Right lung (tissue), 2 donors: ENCODE measurements at regions not wholly inside any gene's neighbourhood (a gene's known extent, or its start where the extent isn't known, plus 50 kb on each side); places are given as distances from the start of the nearest gene placed in this dataset.

Source experiments
- DNase-seq, 2 donors: peaks; one replicate each; pipeline ENCODE4 v3.0.0-alpha.2; 2013

GRCh38 chr6:54640911-54641310 lies 205.7 kb upstream of the FAM83B start:
- no peak for DNase-seq

- no peak for DNase-seq
These were observed 200.3 kb upstream of the FAM83B start for GRCh38 chr6:54646069-54646950.

- no peak for DNase-seq
These were observed 199.5 kb upstream of the FAM83B start for GRCh38 chr6:54646951-54647664.

- DNase-seq = no peak
These were observed 192.2 kb upstream of the FAM83B start for GRCh38 chr6:54654381-54654780.

- no peak for DNase-seq
These were observed 191.4 kb upstream of the FAM83B start for GRCh38 chr6:54655162-54655561.

- no peak for DNase-seq
These were observed 181.3 kb upstream of the FAM83B start for GRCh38 chr6:54665278-54665677.

- DNase-seq = no peak
These were observed 166.0 kb upstream of the FAM83B start for GRCh38 chr6:54680531-54680930.

- no peak for DNase-seq
These were observed 165.3 kb upstream of the FAM83B start for GRCh38 chr6:54681267-54681666.

GRCh38 chr6:54681987-54682386 lies 164.6 kb upstream of the FAM83B start:
- no peak for DNase-seq

- DNase-seq = no peak
These were observed 157.0 kb upstream of the FAM83B start for GRCh38 chr6:54689620-54690019.

- DNase-seq = no peak
These were observed 156.0 kb upstream of the FAM83B start for GRCh38 chr6:54690596-54690995.

- DNase-seq = no peak
These were observed 151.5 kb upstream of the FAM83B start for GRCh38 chr6:54694928-54695532.

- DNase-seq = no peak
These were observed 150.8 kb upstream of the FAM83B start for GRCh38 chr6:54695815-54696214.

- peak; percentile 30 to 38 for DNase-seq
These were observed 149.1 kb upstream of the FAM83B start for GRCh38 chr6:54697424-54697823.

- no peak for DNase-seq
These were observed 147.6 kb upstream of the FAM83B start for GRCh38 chr6:54698974-54699373.

- DNase-seq = no peak
These were observed 146.4 kb upstream of the FAM83B start for GRCh38 chr6:54700158-54700557.

GRCh38 chr6:54702772-54703171 lies 143.8 kb upstream of the FAM83B start:
- no peak for DNase-seq

- DNase-seq = no peak
These were observed 140.2 kb upstream of the FAM83B start for GRCh38 chr6:54706391-54706790.

- DNase-seq = no peak
These were observed 139.5 kb upstream of the FAM83B start for GRCh38 chr6:54706844-54707605.

GRCh38 chr6:54710456-54710855 lies 136.1 kb upstream of the FAM83B start:
- peak in 1 of 2 donors; percentile 15 for DNase-seq

GRCh38 chr6:54716010-54716409 lies 130.6 kb upstream of the FAM83B start:
- no peak for DNase-seq

- peak in 1 of 2 donors; percentile 16 for DNase-seq
These were observed 129.7 kb upstream of the FAM83B start for GRCh38 chr6:54716877-54717276.
